GM13977 (cell line): ENCODE measurements at regions not wholly inside any gene's neighbourhood (a gene's known extent, or its start where the extent isn't known, plus 50 kb on each side); places are given as distances from the start of the nearest gene placed in this dataset.

ENCODE experiments used
- DNase-seq: peaks from one replicate; pipeline ENCODE4 v3.0.0; 2012; ENCODE audit warnings: low spot score
- CTCF ChIP-seq: IDR thresholded peaks from 2 replicates; pipeline ENCODE4 v1.5.1; 2012; ENCODE audit warnings: mild to moderate bottlenecking, control low read depth; ENCODE audit not compliant: insufficient read depth; ENCODE audit errors: extremely low read depth, missing control alignments
- in situ Hi-C: fragments of 300-500 bp; cut with MboI; formaldehyde crosslinking; loops from one replicate; pipeline ENCODE4 v1.12.0; 2022; ENCODE audit warnings: low sequenced_read_pairs, low pct_unique_long_range_greater_than_20kb, mixed read lengths, inconsistent platforms; ENCODE audit not compliant: unreplicated experiment

GRCh38 chr4:55011761-55012160, 113.6 kb downstream of the KDR start:
- DNase-seq: no peak

GRCh38 chr4:55010550-55010949, 114.8 kb downstream of the KDR start:
- TF ChIP-seq CTCF: no peak
- in situ Hi-C loops: no loop called here
- DNase-seq: no peak

More at GRCh38 chr4:55011761-55012160, 113.6 kb downstream of the KDR start:
- TF ChIP-seq CTCF: no peak
- in situ Hi-C loops: no loop called here

GRCh38 chr4:55008166-55009056, 117.0 kb downstream of the KDR start:
- in situ Hi-C loops: no loop called here
- peak; percentile 36 for TF ChIP-seq CTCF
- DNase-seq: no peak

GRCh38 chr4:55005910-55006309, 119.5 kb downstream of the KDR start:
- DNase-seq: no peak
- in situ Hi-C loops: no loop called here
- TF ChIP-seq CTCF: no peak

- no peak for DNase-seq
- in situ Hi-C loops: no loop called here
- no peak for TF ChIP-seq CTCF
Measured at GRCh38 chr4:55004831-55005230, 120.6 kb downstream of the KDR start.

- DNase-seq: no peak
- TF ChIP-seq CTCF: no peak
- in situ Hi-C loops: no loop called here
Measured at GRCh38 chr4:55002431-55002830, 123.0 kb downstream of the KDR start.
